SU-DHL-6 (cell line): ENCODE measurements at regions not wholly inside any gene's neighbourhood (a gene's known extent, or its start where the extent isn't known, plus 50 kb on each side); places are given as distances from the start of the nearest gene placed in this dataset.

ENCODE experiments used
- H2AFZ ChIP-seq: fragments of 200-600 bp; sonication (generic); 2 replicates; pipeline ENCODE4 v1.6.1; 2014; ENCODE audit warnings: low read depth, mild to moderate bottlenecking, moderate library complexity, mixed read lengths, antibody characterized with exemption, low read length; ENCODE audit not compliant: severe bottlenecking
- H3F3A ChIP-seq: fragments of 200-600 bp; shearing (Covaris generic); 2 replicates; pipeline ENCODE4 v1.6.0; 2016; ENCODE audit warnings: antibody characterized with exemption, mild to moderate bottlenecking; ENCODE audit not compliant: insufficient read depth
- H3K27ac ChIP-seq: fragments of 200-600 bp; sonication (generic); 2 replicates; pipeline ENCODE4 v1.5.1; 2016; ENCODE audit warnings: low read depth, mild to moderate bottlenecking, low read length, moderate library complexity, mixed read lengths
- H3K27me3 ChIP-seq: fragments of 200-600 bp; sonication (generic), shearing (Covaris generic); 2 replicates; pipeline ENCODE4 v1.6.0; 2014; ENCODE audit warnings: mild to moderate bottlenecking, low read length
- H3K36me3 ChIP-seq: fragments of 200-600 bp; sonication (generic); 2 replicates; pipeline ENCODE4 v1.6.1; 2014; ENCODE audit warnings: mild to moderate bottlenecking, low read length, mixed read lengths
- H3K4me2 ChIP-seq: fragments of 300-600, 200-600 bp; shearing (Covaris generic), sonication (generic); 2 replicates; pipeline ENCODE4 v1.6.0; 2014; ENCODE audit warnings: low read length, low read depth, mild to moderate bottlenecking; ENCODE audit not compliant: poor library complexity, severe bottlenecking
- H3K4me3 ChIP-seq: fragments of 200-600 bp; sonication (generic); 2 replicates; pipeline ENCODE4 v1.5.1; 2014; ENCODE audit warnings: antibody characterized with exemption, low read length, mild to moderate bottlenecking, mixed read lengths; ENCODE audit not compliant: insufficient read depth, poor library complexity, severe bottlenecking
- H3K79me2 ChIP-seq: fragments of 200-600 bp; sonication (generic); 2 replicates; pipeline ENCODE4 v1.6.1; 2014; ENCODE audit warnings: mild to moderate bottlenecking, low read length, moderate library complexity; ENCODE audit not compliant: insufficient read depth
- H3K9ac ChIP-seq: fragments of 200-600 bp; sonication (generic); 2 replicates; pipeline ENCODE4 v1.7.0; 2014; ENCODE audit warnings: mild to moderate bottlenecking, low read length
- H3K9me2 ChIP-seq: fragments of 200-600 bp; sonication (generic); replicated peaks from 2 replicates; pipeline ENCODE4 v1.6.1; 2014; ENCODE audit warnings: low read length; ENCODE audit not compliant: insufficient read depth
- H3K9me3 ChIP-seq: fragments of 200-600 bp; sonication (generic); 2 replicates; pipeline ENCODE4 v1.6.1; 2014; ENCODE audit warnings: low read length, mixed read lengths; ENCODE audit not compliant: insufficient read depth
- H4K20me1 ChIP-seq: fragments of 200-600 bp; sonication (generic); 2 replicates; pipeline ENCODE4 v1.6.1; 2014; ENCODE audit warnings: low read depth, mild to moderate bottlenecking, antibody characterized with exemption, low read length, moderate library complexity, mixed read lengths
- EZH2phosphoT487 ChIP-seq: fragments of 200-600 bp; sonication (generic), shearing (Covaris generic); conservative IDR thresholded peaks from 2 replicates; pipeline ENCODE4 v1.6.1; 2018; ENCODE audit warnings: mild to moderate bottlenecking, antibody characterized with exemption, low read length, moderate library complexity, mixed read lengths
- TF ChIP-seq, protein P1 (sequence below): fragments of 200-600 bp; sonication (generic); IDR thresholded peaks from one replicate; pipeline ENCODE4 v1.5.1; 2017; ENCODE audit warnings: antibody characterized with exemption, mild to moderate bottlenecking, low read length, moderate library complexity; ENCODE audit not compliant: insufficient read depth, poor library complexity, severe bottlenecking

DNA sequence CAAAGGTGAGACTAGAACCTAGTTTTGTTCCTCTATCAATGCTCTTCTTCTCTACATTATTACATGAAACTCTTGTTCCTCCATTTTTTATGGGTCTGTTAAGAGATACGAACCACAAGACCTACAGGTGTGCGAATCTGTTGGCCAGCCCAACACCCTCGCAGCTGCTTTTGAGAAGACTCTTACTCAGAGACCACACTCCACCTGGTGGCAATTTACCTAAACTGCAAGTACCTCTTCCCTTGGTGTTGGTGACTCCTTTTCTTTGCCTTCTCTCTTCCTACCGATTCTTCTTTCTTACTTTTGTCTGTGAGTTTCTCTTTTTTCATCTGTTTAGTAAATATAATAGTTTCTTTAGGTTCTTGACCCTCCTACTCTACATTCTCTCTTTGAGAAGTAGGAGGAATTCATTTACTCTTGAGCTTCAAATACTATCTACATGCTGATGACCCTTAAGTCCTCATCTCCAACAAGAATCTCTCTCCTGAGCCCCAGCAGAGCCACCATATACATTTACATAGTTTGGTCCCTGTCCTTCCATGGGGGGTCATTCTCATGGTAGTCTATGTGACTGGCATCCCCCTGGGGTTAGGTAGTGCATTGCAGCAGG is 81.8 kb upstream of the GAREM1 start:
- Histone ChIP-seq H2AFZ (no peak overlapping the region), H3K9me2 (no peaks in the 10 kb centered on the region), H3F3A (no peaks in the 10 kb centered on the region), H3K27me3 (no peaks in the 10 kb centered on the region), H3K27ac (no peak overlapping the region), H3K4me2 (no peak overlapping the region), H3K36me3 (no peaks in the 10 kb centered on the region), H3K9me3 (no peaks in the 10 kb centered on the region), H4K20me1 (no peaks in the 10 kb centered on the region), H3K79me2 (no peaks in the 10 kb centered on the region), H3K9ac (no peak overlapping the region), H3K4me3 (no peak overlapping the region)
- TF ChIP-seq EZH2phosphoT487 = no peak
- TF ChIP-seq, protein P1, sequence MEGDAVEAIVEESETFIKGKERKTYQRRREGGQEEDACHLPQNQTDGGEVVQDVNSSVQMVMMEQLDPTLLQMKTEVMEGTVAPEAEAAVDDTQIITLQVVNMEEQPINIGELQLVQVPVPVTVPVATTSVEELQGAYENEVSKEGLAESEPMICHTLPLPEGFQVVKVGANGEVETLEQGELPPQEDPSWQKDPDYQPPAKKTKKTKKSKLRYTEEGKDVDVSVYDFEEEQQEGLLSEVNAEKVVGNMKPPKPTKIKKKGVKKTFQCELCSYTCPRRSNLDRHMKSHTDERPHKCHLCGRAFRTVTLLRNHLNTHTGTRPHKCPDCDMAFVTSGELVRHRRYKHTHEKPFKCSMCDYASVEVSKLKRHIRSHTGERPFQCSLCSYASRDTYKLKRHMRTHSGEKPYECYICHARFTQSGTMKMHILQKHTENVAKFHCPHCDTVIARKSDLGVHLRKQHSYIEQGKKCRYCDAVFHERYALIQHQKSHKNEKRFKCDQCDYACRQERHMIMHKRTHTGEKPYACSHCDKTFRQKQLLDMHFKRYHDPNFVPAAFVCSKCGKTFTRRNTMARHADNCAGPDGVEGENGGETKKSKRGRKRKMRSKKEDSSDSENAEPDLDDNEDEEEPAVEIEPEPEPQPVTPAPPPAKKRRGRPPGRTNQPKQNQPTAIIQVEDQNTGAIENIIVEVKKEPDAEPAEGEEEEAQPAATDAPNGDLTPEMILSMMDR = peak; percentile 72

DNA sequence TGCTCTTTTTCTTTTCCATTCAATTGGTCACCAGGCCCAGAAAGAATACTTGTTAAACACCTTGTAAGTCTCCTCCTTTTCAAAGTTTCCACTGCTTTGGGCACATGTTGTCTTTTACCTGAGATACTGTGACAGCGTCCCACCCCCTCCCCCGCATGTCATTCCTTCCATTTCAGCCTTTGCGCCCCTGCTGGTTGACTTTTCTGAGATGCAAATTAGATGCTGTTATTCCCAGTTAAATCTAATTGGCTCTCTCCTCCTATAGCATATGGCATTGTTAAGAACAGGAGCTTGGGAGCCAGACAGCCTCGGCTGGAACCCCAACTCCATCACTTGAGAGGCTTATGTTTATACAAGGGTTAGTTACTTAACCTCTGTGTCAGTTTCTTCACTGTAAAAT is 80.3 kb upstream of the GAREM1 start:
- Histone ChIP-seq H3K9ac (no peak overlapping the region), H3K4me3 (no peak overlapping the region), H3K9me3 (no peaks in the 10 kb centered on the region), H3K27me3 (no peaks in the 10 kb centered on the region), H3K9me2 (no peaks in the 10 kb centered on the region), H3K36me3 (no peaks in the 10 kb centered on the region), H4K20me1 (no peaks in the 10 kb centered on the region), H3K27ac (no peak overlapping the region), H3K79me2 (no peaks in the 10 kb centered on the region), H2AFZ (no peak overlapping the region), H3F3A (no peaks in the 10 kb centered on the region), H3K4me2 (no peak overlapping the region)
- TF ChIP-seq, protein P1 = no peak
- TF ChIP-seq EZH2phosphoT487 = no peak

DNA sequence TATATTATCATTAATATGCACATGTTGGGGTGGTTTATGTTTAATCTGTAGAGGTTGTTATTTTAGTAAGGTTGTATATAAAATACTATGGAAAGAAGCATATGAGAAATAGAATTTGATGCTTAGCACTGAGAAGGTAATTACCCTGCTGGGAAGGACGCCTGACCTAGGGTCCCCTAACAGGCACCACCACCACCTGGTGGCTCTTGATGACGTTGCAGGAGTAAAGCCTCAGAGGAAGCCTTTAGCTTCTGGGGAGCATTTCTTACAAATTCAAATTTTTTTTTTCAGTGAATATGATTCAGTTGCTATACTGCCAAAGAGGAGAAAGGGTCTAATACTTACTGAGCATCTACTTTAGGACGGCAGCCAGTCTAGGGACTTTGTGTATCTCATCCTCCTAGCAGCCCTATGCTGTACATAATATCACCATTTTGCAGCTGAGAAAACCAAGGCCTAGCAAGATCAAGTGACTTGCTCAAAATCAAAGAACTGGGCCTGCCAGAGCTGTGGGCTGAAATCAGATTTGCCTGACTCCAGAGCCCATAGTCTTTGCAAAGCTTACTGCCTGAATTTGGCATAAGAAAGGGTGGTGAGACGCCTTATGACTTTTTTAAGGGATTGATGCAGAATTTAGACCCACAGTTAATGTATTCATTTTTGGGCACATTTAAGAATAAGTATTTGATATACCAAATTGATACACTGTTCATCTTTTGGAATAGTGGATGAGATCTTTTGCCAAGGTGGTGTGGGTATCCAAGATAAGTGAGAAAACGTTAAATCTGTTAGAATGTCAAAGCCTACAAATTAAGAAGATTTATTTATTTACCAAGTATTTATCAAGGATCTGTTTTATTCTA is 78.8 kb upstream of the GAREM1 start:
- H3K9me3 ChIP-seq = no peaks in the 10 kb centered on the region
- H3K36me3 ChIP-seq = no peaks in the 10 kb centered on the region
- H3K4me3 ChIP-seq = no peak overlapping the region
- H3K9me2 ChIP-seq = no peaks in the 10 kb centered on the region
- no peak overlapping the region for H3K9ac ChIP-seq
- H3K79me2 ChIP-seq = no peaks in the 10 kb centered on the region
- H2AFZ ChIP-seq = no peak overlapping the region
- no peak overlapping the region for H3K4me2 ChIP-seq
- TF ChIP-seq, protein P1 = peak; percentile 72
- TF ChIP-seq EZH2phosphoT487 = no peak
- no peaks in the 10 kb centered on the region for H3K27me3 ChIP-seq
- no peaks in the 10 kb centered on the region for H4K20me1 ChIP-seq
- H3K27ac ChIP-seq = no peak overlapping the region
- no peaks in the 10 kb centered on the region for H3F3A ChIP-seq
